Ovary (tissue), 7 donors: ENCODE measurements at regions not wholly inside any gene's neighbourhood (a gene's known extent, or its start where the extent isn't known, plus 50 kb on each side); places are given as distances from the start of the nearest gene placed in this dataset.

ENCODE experiments used
- DNase-seq, 5 donors: peaks; one replicate each; pipeline ENCODE4 v3.0.0-alpha.2; 2019 to 2020
- H3K27ac ChIP-seq, 2 donors: fragments of 200-600 bp; one replicate each; pipeline versions ENCODE4 v1.5.1 to v1.8.0; 2019 to 2022
- H3K27me3 ChIP-seq: fragments of 200-600 bp; one replicate; pipeline ENCODE4 v1.8.0; 2022
- H3K36me3 ChIP-seq: fragments of 200-600 bp; sonication (generic); one replicate; pipeline ENCODE4 v1.5.1; 2019
- H3K4me1 ChIP-seq: one replicate; pipeline ENCODE4 v1.8.1; 2013; ENCODE audit warnings: mild to moderate bottlenecking, moderate library complexity; ENCODE audit not compliant: insufficient read depth
- H3K4me3 ChIP-seq: fragments of 200-600 bp; sonication (generic); one replicate; pipeline ENCODE4 v1.5.1; 2017
- H3K9me3 ChIP-seq, 2 donors: fragments of 200-600 bp in 1 of 2; sonication (generic) in 1 of 2; one replicate each; pipeline versions ENCODE4 v1.5.1 to v1.8.1; 2013 to 2019; ENCODE audit warnings: mild to moderate bottlenecking in 1 of 2, moderate library complexity in 1 of 2
- CTCF ChIP-seq, 3 donors: fragments of 450-650 bp in 2 of 3; fragments of 200-600 bp in 1 of 3; IDR thresholded peaks; one replicate each; pipeline versions ENCODE4 v1.5.1 to v1.8.0; 2016 to 2022; ENCODE audit warnings: antibody characterized with exemption in 3 of 3, mild to moderate bottlenecking in 1 of 3
- EP300 ChIP-seq: sonication (generic); formaldehyde crosslinking; IDR thresholded peaks from one replicate; pipeline ENCODE4 v1.6.1; 2017; ENCODE audit warnings: antibody characterized with exemption
- POLR2A ChIP-seq: fragments of 450-650 bp; IDR thresholded peaks from one replicate; pipeline ENCODE4 v1.6.1; 2017; ENCODE audit warnings: antibody characterized with exemption, mild to moderate bottlenecking, moderate library complexity
- WGBS, 3 donors: extraction: QIAGEN DNeasy Blood & Tissue Kit in 1 of 3; methylation state at CpG; one replicate each; pipeline versions ENCODE4 v1.1.5 to v1.1.7; 2013 to 2017; 5-methylcytosine and 5-hydroxymethylcytosine counted together
- intact Hi-C, 4 donors: fragments of 100-400 bp; cut with DNase I; formaldehyde crosslinking; loops; one replicate each; pipeline versions ENCODE4 v1.11.0 to v1.15.1; 2022 to 2023
- donor health status: DM: no; HTN: no; CAD: no; lungs with moderate emphysema.
- donor health status: DM: no; HTN: no; CAD: no.
- donor health status: Bipolar disorder and iron deficiency.
- donor health status: DM: no; HTN: no; CAD: no.
- donor health status: DM: yes; HTN: yes; CAD: no.

- Histone ChIP-seq H3K36me3 (no peaks in the 10 kb centered on the region), H3K27me3 (no peaks in the 10 kb centered on the region), H3K4me1 (no peaks in the 10 kb centered on the region), H3K9me3 (no peaks in the 10 kb centered on the region), H3K4me3 (no peak overlapping the region), H3K27ac (no peak overlapping the region)
- intact Hi-C loops, result no loop called here
- no peak for DNase-seq
- 83 to 92% (median 90%) methylated on average over 6 to 8 of the region's 8 CpGs for WGBS, 3 donors
- TF ChIP-seq CTCF (IDR thresholded peaks at IDR 0.05) (no peak), POLR2A (no peak), EP300 (no peak)
Observed at GRCh38 chr2:230661072-230661957, 51.3 kb upstream of the CAB39 start.
